HepG2 (cell line): ENCODE measurements at regions not wholly inside any gene's neighbourhood (a gene's known extent, or its start where the extent isn't known, plus 50 kb on each side); places are given as distances from the start of the nearest gene placed in this dataset.

ENCODE experiments used
- CC2D1A ChIP-seq: sonication (generic); formaldehyde crosslinking; IDR thresholded peaks from 2 replicates; pipeline ENCODE4 v1.8.1; 2023; ENCODE audit warnings: mild to moderate bottlenecking, missing genetic modification reagents
- CHCHD3 ChIP-seq: sonication (generic); formaldehyde crosslinking; IDR thresholded peaks from 2 replicates; pipeline ENCODE4 v1.8.0; 2022; ENCODE audit warnings: mild to moderate bottlenecking, missing genetic modification reagents, moderate library complexity
- EP300 ChIP-seq, 3 experiments: sonication (generic) in 1 of 3; formaldehyde crosslinking in 1 of 3; IDR thresholded peaks; 2 replicates each; pipeline versions ENCODE4 v1.5.1 to v1.6.1; 2011 to 2020; ENCODE audit warnings: low read depth in 2 of 3, low read length in 2 of 3, borderline replicate concordance in 1 of 3, improper control_type of control experiment in 1 of 3, mild to moderate bottlenecking in 1 of 3, missing genetic modification reagents in 1 of 3, moderate library complexity in 1 of 3
- SP1 ChIP-seq, 2 experiments: fragments of 450-650 bp in 1 of 2; sonication (generic) in 1 of 2; formaldehyde crosslinking in 1 of 2; IDR thresholded peaks; 2 replicates each; pipeline versions ENCODE4 v1.4.0 to v1.6.1; 2016 to 2020; ENCODE audit warnings: missing genetic modification reagents in 1 of 2
- ZMYM2 ChIP-seq: sonication (generic); formaldehyde crosslinking; IDR thresholded peaks from 2 replicates; pipeline ENCODE4 v1.8.0; 2022; ENCODE audit warnings: mild to moderate bottlenecking, missing genetic modification reagents
- ZNF747 ChIP-seq: sonication (generic); formaldehyde crosslinking; IDR thresholded peaks from 2 replicates; pipeline ENCODE4 v1.8.1; 2023; ENCODE audit warnings: missing genetic modification reagents, mild to moderate bottlenecking, borderline replicate concordance
- TF ChIP-seq, protein P1 (sequence below): sonication (generic); formaldehyde crosslinking; IDR thresholded peaks from 2 replicates; pipeline ENCODE4 v1.4.0; 2020; ENCODE audit warnings: mild to moderate bottlenecking, missing genetic modification reagents
- TF ChIP-seq, protein P2 (sequence below): sonication (generic); formaldehyde crosslinking; IDR thresholded peaks from 2 replicates; pipeline ENCODE4 v1.4.0; 2020; ENCODE audit warnings: missing genetic modification reagents
- TF ChIP-seq, protein P3 (sequence below): sonication (generic); formaldehyde crosslinking; IDR thresholded peaks from 2 replicates; pipeline ENCODE4 v1.5.0; 2020; ENCODE audit warnings: mild to moderate bottlenecking, missing genetic modification reagents, moderate library complexity

DNA sequence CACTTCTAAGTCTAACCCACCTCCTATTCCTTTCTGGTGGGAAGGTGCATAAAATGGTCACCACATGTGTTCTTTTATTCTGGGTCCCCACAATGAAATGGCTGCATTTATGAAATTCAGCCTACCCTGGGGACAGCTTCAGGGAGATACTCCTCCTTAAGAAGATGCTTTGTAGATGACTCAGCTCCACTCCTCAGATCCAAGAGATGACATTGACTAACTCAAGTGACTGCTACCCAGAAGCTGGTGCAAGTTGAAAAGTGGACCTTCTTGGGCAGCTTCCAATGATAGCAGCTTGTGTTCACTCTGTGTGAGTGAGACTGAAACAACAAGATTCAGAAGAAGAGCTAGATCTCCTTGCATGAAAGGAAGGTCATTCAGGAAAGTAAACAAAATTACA, 113.4 kb downstream of the SCP2D1 start:
- no peak for TF ChIP-seq SP1 (IDR thresholded peaks at IDR 0.05)
- no peak for TF ChIP-seq SP1 (CRISPR knock-in tag; IDR thresholded peaks at IDR 0.05)
- TF ChIP-seq, protein P1, sequence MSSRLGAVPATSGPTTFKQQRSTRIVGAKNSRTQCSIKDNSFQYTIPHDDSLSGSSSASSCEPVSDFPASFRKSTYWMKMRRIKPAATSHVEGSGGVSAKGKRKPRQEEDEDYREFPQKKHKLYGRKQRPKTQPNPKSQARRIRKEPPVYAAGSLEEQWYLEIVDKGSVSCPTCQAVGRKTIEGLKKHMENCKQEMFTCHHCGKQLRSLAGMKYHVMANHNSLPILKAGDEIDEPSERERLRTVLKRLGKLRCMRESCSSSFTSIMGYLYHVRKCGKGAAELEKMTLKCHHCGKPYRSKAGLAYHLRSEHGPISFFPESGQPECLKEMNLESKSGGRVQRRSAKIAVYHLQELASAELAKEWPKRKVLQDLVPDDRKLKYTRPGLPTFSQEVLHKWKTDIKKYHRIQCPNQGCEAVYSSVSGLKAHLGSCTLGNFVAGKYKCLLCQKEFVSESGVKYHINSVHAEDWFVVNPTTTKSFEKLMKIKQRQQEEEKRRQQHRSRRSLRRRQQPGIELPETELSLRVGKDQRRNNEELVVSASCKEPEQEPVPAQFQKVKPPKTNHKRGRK (CRISPR knock-in tag) = no peak
- TF ChIP-seq, protein P2, sequence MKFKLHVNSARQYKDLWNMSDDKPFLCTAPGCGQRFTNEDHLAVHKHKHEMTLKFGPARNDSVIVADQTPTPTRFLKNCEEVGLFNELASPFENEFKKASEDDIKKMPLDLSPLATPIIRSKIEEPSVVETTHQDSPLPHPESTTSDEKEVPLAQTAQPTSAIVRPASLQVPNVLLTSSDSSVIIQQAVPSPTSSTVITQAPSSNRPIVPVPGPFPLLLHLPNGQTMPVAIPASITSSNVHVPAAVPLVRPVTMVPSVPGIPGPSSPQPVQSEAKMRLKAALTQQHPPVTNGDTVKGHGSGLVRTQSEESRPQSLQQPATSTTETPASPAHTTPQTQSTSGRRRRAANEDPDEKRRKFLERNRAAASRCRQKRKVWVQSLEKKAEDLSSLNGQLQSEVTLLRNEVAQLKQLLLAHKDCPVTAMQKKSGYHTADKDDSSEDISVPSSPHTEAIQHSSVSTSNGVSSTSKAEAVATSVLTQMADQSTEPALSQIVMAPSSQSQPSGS (CRISPR knock-in tag) = no peak
- TF ChIP-seq, protein P3, sequence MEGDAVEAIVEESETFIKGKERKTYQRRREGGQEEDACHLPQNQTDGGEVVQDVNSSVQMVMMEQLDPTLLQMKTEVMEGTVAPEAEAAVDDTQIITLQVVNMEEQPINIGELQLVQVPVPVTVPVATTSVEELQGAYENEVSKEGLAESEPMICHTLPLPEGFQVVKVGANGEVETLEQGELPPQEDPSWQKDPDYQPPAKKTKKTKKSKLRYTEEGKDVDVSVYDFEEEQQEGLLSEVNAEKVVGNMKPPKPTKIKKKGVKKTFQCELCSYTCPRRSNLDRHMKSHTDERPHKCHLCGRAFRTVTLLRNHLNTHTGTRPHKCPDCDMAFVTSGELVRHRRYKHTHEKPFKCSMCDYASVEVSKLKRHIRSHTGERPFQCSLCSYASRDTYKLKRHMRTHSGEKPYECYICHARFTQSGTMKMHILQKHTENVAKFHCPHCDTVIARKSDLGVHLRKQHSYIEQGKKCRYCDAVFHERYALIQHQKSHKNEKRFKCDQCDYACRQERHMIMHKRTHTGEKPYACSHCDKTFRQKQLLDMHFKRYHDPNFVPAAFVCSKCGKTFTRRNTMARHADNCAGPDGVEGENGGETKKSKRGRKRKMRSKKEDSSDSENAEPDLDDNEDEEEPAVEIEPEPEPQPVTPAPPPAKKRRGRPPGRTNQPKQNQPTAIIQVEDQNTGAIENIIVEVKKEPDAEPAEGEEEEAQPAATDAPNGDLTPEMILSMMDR = no peak
- TF ChIP-seq EP300 (IDR thresholded peaks at IDR 0.05; ENCODE audit: low read depth in 2 of 2, low read length in 2 of 2) = no peak
- TF ChIP-seq EP300 (CRISPR knock-in tag; IDR thresholded peaks at IDR 0.05; ENCODE audit: borderline replicate concordance) = no peak
- TF ChIP-seq CC2D1A (CRISPR knock-in tag) = no peak
- TF ChIP-seq ZMYM2 (CRISPR knock-in tag) = no peak
- TF ChIP-seq CHCHD3 (CRISPR knock-in tag) = no peak
- no peak for TF ChIP-seq ZNF747 (CRISPR knock-in tag)
